MM.1S (cell line): ENCODE measurements at regions not wholly inside any gene's neighbourhood (a gene's known extent, or its start where the extent isn't known, plus 50 kb on each side); places are given as distances from the start of the nearest gene placed in this dataset.

ENCODE experiments used
- DNase-seq: peaks from one replicate; pipeline ENCODE4 v3.0.0-alpha.2; 2015
- H2AFZ ChIP-seq: fragments of 300-600 bp; sonication (generic); 2 replicates; pipeline ENCODE4 v1.6.0; 2016; ENCODE audit warnings: antibody characterized with exemption, low read length
- H3F3A ChIP-seq: fragments of 300-600 bp; sonication (generic); 2 replicates; pipeline ENCODE4 v1.6.1; 2016; ENCODE audit warnings: mild to moderate bottlenecking, antibody characterized with exemption, low read length, moderate library complexity, mixed read lengths; ENCODE audit not compliant: insufficient read depth
- H3K27ac ChIP-seq: fragments of 300-600 bp; sonication (generic); 2 replicates; pipeline ENCODE4 v1.5.1; 2016; ENCODE audit warnings: mild to moderate bottlenecking, low read length
- H3K27me3 ChIP-seq: fragments of 300-600 bp; sonication (generic); replicated peaks from 2 replicates; pipeline ENCODE4 v1.6.0; 2016; ENCODE audit warnings: low read length; ENCODE audit not compliant: insufficient read depth
- H3K36me3 ChIP-seq: fragments of 300-600 bp; sonication (generic); replicated peaks from 2 replicates; pipeline ENCODE4 v1.6.1; 2016; ENCODE audit warnings: mild to moderate bottlenecking, low read length, mixed read lengths; ENCODE audit not compliant: insufficient read depth
- H3K4me1 ChIP-seq: fragments of 300-600 bp; sonication (generic); 2 replicates; pipeline ENCODE4 v1.6.1; 2016; ENCODE audit warnings: low read length, mixed read lengths
- H3K4me2 ChIP-seq: fragments of 300-600 bp; sonication (generic); 2 replicates; pipeline ENCODE4 v1.6.0; 2016; ENCODE audit warnings: low read depth, low read length
- H3K4me3 ChIP-seq: fragments of 300-600 bp; sonication (generic); 2 replicates; pipeline ENCODE4 v1.5.1; 2016; ENCODE audit warnings: low read length, mixed read lengths
- H3K79me2 ChIP-seq: fragments of 300-600 bp; sonication (generic); 2 replicates; pipeline ENCODE4 v1.6.1; 2016; ENCODE audit warnings: mixed run types, low read length, mixed read lengths
- H3K9ac ChIP-seq: fragments of 300-600 bp; sonication (generic); 2 replicates; pipeline ENCODE4 v1.6.1; 2016; ENCODE audit warnings: low read length, mixed read lengths
- H3K9me2 ChIP-seq: fragments of 300-600 bp; sonication (generic); replicated peaks from 2 replicates; pipeline ENCODE4 v1.6.1; 2016; ENCODE audit warnings: mild to moderate bottlenecking, low read length, mixed read lengths; ENCODE audit not compliant: insufficient read depth
- H3K9me3 ChIP-seq: fragments of 300-600 bp; sonication (generic); replicated peaks from 2 replicates; pipeline ENCODE4 v1.6.1; 2016; ENCODE audit warnings: mild to moderate bottlenecking, low read length, mixed read lengths; ENCODE audit not compliant: insufficient read depth
- H4K20me1 ChIP-seq: fragments of 300-600 bp; sonication (generic); 2 replicates; pipeline ENCODE4 v1.6.1; 2016; ENCODE audit warnings: mild to moderate bottlenecking, low read length, moderate library complexity, mixed read lengths; ENCODE audit not compliant: insufficient read depth
- CTCF ChIP-seq: fragments of 300-600 bp; sonication (generic); IDR thresholded peaks from 2 replicates; pipeline ENCODE4 v1.5.1; 2016; ENCODE audit warnings: antibody characterized with exemption, low read length, mixed read lengths
- EZH2 ChIP-seq: fragments of 300-600 bp; sonication (generic); optimal IDR thresholded peaks from 2 replicates; pipeline ENCODE3; 2017; ENCODE audit warnings: low read depth, mild to moderate bottlenecking, antibody characterized with exemption, low read length, mixed read lengths
- EZH2phosphoT487 ChIP-seq: fragments of 300-600 bp; sonication (generic); IDR thresholded peaks from 2 replicates; pipeline ENCODE4 v1.6.1; 2018; ENCODE audit warnings: antibody characterized with exemption, low read length

- Histone ChIP-seq H3K4me3 (no peak overlapping the region), H3K9ac (no peak overlapping the region)
- TF ChIP-seq CTCF (no peak), EZH2 (no peak), EZH2phosphoT487 (no peak)
These were observed 375.0 kb upstream of the ARHGEF26 start for GRCh38 chr3:153746211-153746610.

GRCh38 chr3:153749070-153749610 lies 372.1 kb upstream of the ARHGEF26 start:
- Histone ChIP-seq H3K9me3 (no peaks in the 10 kb centered on the region), H3K27ac (no peak overlapping the region), H4K20me1 (no peaks in the 10 kb centered on the region), H3K4me2 (no peak overlapping the region), H3K9me2 (no peaks in the 10 kb centered on the region; the same call in 1 of the 2 replicates), H3K4me1 (peaks cover 3% of the 10 kb centered on the region; the same call in 1 of the 2 replicates), H3K4me3 (no peak overlapping the region), H3K36me3 (no peaks in the 10 kb centered on the region), H3F3A (no peaks in the 10 kb centered on the region), H3K79me2 (no peaks in the 10 kb centered on the region), H3K27me3 (no peaks in the 10 kb centered on the region), H3K9ac (no peak overlapping the region), H2AFZ (no peak overlapping the region)
- TF ChIP-seq EZH2 (no peak), CTCF (no peak), EZH2phosphoT487 (no peak)
- DNase-seq = no peak

More at GRCh38 chr3:153746211-153746610, 375.0 kb upstream of the ARHGEF26 start:
- H3K9me3 ChIP-seq = no peaks in the 10 kb centered on the region
- H4K20me1 ChIP-seq = no peaks in the 10 kb centered on the region
- H2AFZ ChIP-seq = no peak overlapping the region
- H3F3A ChIP-seq = no peaks in the 10 kb centered on the region
- H3K9me2 ChIP-seq = no peaks in the 10 kb centered on the region; the same call in 1 of the 2 replicates
- no peak overlapping the region for H3K4me2 ChIP-seq
- H3K4me1 ChIP-seq = peaks cover 3% of the 10 kb centered on the region; the same call in 1 of the 2 replicates
- H3K79me2 ChIP-seq = no peaks in the 10 kb centered on the region
- H3K27me3 ChIP-seq = no peaks in the 10 kb centered on the region
- H3K27ac ChIP-seq = no peak overlapping the region
- H3K36me3 ChIP-seq = no peaks in the 10 kb centered on the region
- no peak for DNase-seq

DNA sequence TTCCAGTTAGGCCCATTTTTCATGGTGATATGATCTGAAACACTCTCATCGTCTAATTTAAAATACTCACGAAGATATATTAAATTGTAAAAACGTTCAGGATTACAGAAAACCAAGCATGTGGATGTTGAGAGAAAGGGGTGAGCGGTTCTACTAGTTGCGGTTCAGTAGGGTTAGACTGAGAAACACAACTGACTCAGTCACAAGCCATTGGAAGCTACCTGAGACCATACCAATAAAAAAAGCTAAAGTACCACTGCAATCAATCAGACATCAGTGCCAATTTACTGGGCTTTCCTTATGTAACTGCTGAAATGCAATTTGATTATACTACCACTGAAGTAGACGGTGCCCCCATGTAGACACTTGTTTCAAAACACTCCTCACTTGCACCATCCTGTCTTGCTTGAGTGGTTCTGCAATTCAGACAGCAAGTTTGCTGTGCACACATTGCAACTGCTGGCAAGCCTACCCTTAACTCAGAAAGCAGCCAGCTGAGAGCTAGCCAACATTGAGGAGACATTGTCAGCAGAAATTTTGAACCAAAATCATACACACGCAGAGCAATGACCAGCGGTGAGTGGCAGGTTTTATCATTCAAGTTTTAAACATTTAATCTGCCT lies 368.7 kb upstream of the ARHGEF26 start:
- Histone ChIP-seq H3K27ac (no peak overlapping the region), H3K4me1 (no peaks in the 10 kb centered on the region), H2AFZ (no peak overlapping the region), H3K9ac (no peak overlapping the region), H4K20me1 (no peaks in the 10 kb centered on the region), H3K79me2 (no peaks in the 10 kb centered on the region), H3K27me3 (no peaks in the 10 kb centered on the region), H3K4me3 (no peak overlapping the region), H3K4me2 (no peak overlapping the region), H3F3A (no peaks in the 10 kb centered on the region), H3K36me3 (no peaks in the 10 kb centered on the region), H3K9me2 (no peaks in the 10 kb centered on the region; the same call in 1 of the 2 replicates), H3K9me3 (no peaks in the 10 kb centered on the region)
- DNase-seq = no peak
- TF ChIP-seq EZH2phosphoT487 = no peak
- TF ChIP-seq EZH2 = no peak
- no peak for TF ChIP-seq CTCF
